ENCODE measurements at regions not wholly inside any gene's neighbourhood (a gene's known extent, or its start where the extent isn't known, plus 50 kb on each side); places are given as distances from the start of the nearest gene placed in this dataset.

DNA sequence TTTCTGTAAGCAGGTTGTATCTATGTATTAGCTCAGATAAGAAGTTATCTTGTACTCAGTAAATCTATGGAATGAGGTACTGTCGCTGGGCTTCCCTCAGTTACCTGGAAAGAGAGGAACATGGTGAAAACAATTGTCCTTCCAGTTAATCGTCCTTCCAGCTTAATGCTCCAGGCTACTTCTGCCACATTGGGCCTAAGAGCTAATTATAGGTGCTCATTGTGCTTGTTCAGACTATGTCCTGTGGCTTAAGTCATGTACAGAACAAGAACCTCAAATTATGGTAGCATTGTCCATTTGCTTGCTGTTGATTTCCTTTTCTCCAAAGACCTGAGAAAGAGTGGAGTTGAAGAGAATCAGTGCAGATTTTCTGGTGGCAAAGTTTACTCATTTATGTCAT, 86.1 kb upstream of the MBL2 start:
- no peak for TF ChIP-seq CTCF (IDR thresholded peaks at IDR 0.05)
- TF ChIP-seq POLR2A (IDR thresholded peaks at IDR 0.05) = no peak

All from heart left ventricle (tissue), 13 donors.